HT1080 (cell line): ENCODE measurements at regions not wholly inside any gene's neighbourhood (a gene's known extent, or its start where the extent isn't known, plus 50 kb on each side); places are given as distances from the start of the nearest gene placed in this dataset.
"Not testable (repeated sequence)": the region's sequence is repeated elsewhere in the genome, so short reads cannot be mapped to it uniquely, and the experiment has no call there.

ENCODE experiments used
- DNase-seq: peaks from one replicate; pipeline ENCODE4 v3.0.0-alpha.2; 2015; ENCODE audit warnings: low read depth

- no peak for DNase-seq
Observed at GRCh38 chrX:150118476-150118875, 180.2 kb upstream of the EOLA2 start.

GRCh38 chrX:150119323-150119722, 181.0 kb upstream of the EOLA2 start:
- DNase-seq = no peak

- DNase-seq = not testable (repeated sequence)
Observed at GRCh38 chrX:150125045-150125444, 186.8 kb upstream of the EOLA2 start.

- DNase-seq = no peak
Observed at GRCh38 chrX:150127216-150127615, 188.9 kb upstream of the EOLA2 start.

GRCh38 chrX:150143721-150144440, 205.6 kb upstream of the EOLA2 start:
- DNase-seq = no peak

GRCh38 chrX:150146271-150146896, 208.1 kb upstream of the EOLA2 start:
- peak; percentile 23 for DNase-seq

- peak; percentile 15 for DNase-seq
Observed at GRCh38 chrX:150148749-150149672, 210.7 kb upstream of the EOLA2 start.

- no peak for DNase-seq
Observed at GRCh38 chrX:150150076-150150779, 211.9 kb upstream of the EOLA2 start.

- no peak for DNase-seq
Observed at GRCh38 chrX:150150780-150151125, 212.4 kb upstream of the MAMLD1 start.

GRCh38 chrX:150152036-150152435, 211.1 kb upstream of the MAMLD1 start:
- DNase-seq = no peak

- no peak for DNase-seq
Observed at GRCh38 chrX:150152546-150152945, 210.6 kb upstream of the MAMLD1 start.

- peak; percentile 78 for DNase-seq
Observed at GRCh38 chrX:150155436-150156035, 207.6 kb upstream of the MAMLD1 start.

- no peak for DNase-seq
Observed at GRCh38 chrX:150156615-150157014, 206.5 kb upstream of the MAMLD1 start.

GRCh38 chrX:150157291-150157690, 205.8 kb upstream of the MAMLD1 start:
- no peak for DNase-seq

- no peak for DNase-seq
Observed at GRCh38 chrX:150158554-150159332, 204.4 kb upstream of the MAMLD1 start.

GRCh38 chrX:150159537-150159936, 203.6 kb upstream of the MAMLD1 start:
- DNase-seq = no peak

GRCh38 chrX:150160656-150161055, 202.5 kb upstream of the MAMLD1 start:
- no peak for DNase-seq

GRCh38 chrX:150161193-150161592, 201.9 kb upstream of the MAMLD1 start:
- DNase-seq = peak; percentile 19

GRCh38 chrX:150162141-150162540, 201.0 kb upstream of the MAMLD1 start:
- peak; percentile 75 for DNase-seq

- DNase-seq = no peak
Observed at GRCh38 chrX:150163221-150163930, 199.7 kb upstream of the MAMLD1 start.
